SK-N-MC (cell line): ENCODE measurements at regions not wholly inside any gene's neighbourhood (a gene's known extent, or its start where the extent isn't known, plus 50 kb on each side); places are given as distances from the start of the nearest gene placed in this dataset.

Experiments used
- DNase-seq: peaks from one replicate; pipeline ENCODE4 v3.0.0-alpha.2; 2011; ENCODE audit warnings: low read depth, low spot score
- H3K27ac ChIP-seq: fragments of 200-600 bp; sonication (generic); 2 replicates; pipeline ENCODE4 v1.5.1; 2016; ENCODE audit warnings: mixed run types
- H3K36me3 ChIP-seq: fragments of 200-600 bp; sonication (generic); 2 replicates; pipeline ENCODE4 v1.6.1; 2017; ENCODE audit warnings: antibody characterized with exemption, low read length, mixed read lengths; ENCODE audit not compliant: insufficient read depth
- H3K4me3 ChIP-seq: fragments of 200-600 bp; sonication (generic); 2 replicates; pipeline ENCODE4 v1.5.1; 2016
- H3K9ac ChIP-seq: fragments of 200-600 bp; sonication (generic); 2 replicates; pipeline ENCODE4 v1.8.0; 2017; ENCODE audit warnings: mixed run types, mixed read lengths; ENCODE audit not compliant: insufficient read length
- H3K9me3 ChIP-seq: fragments of 200-600 bp; sonication (generic); 2 replicates; pipeline ENCODE4 v1.6.1; 2017; ENCODE audit warnings: low read depth, mild to moderate bottlenecking, antibody characterized with exemption, low read length, moderate library complexity, mixed read lengths
- EZH2 ChIP-seq: fragments of 200-600 bp; sonication (generic); IDR thresholded peaks from one replicate; pipeline ENCODE4 v1.6.1; 2017; ENCODE audit warnings: antibody characterized with exemption
- FOXP2 ChIP-seq: optimal IDR thresholded peaks from 2 replicates; pipeline ENCODE3; 2011; ENCODE audit warnings: mild to moderate bottlenecking, moderate library complexity; ENCODE audit not compliant: insufficient read depth; ENCODE audit errors: extremely low read length, control extremely low read depth
- POLR2AphosphoS5 ChIP-seq: IDR thresholded peaks from 2 replicates; pipeline ENCODE4 v1.6.1; 2012; ENCODE audit warnings: mild to moderate bottlenecking, low read depth, low read length, borderline replicate concordance

GRCh38 chr5:72662305-72662704 lies 154.2 kb upstream of the TNPO1 start:
- TF ChIP-seq EZH2 (no peak), POLR2AphosphoS5 (no peak), FOXP2 (no peak)
- DNase-seq = no peak

GRCh38 chr5:72661405-72661804 lies 154.2 kb upstream of the ZNF366 start:
- Histone ChIP-seq H3K36me3 (no peaks in the 10 kb centered on the region), H3K4me3 (no peak overlapping the region), H3K27ac (no peak overlapping the region), H3K9me3 (no peaks in the 10 kb centered on the region), H3K9ac (no peak overlapping the region)
- DNase-seq = no peak
- TF ChIP-seq EZH2 = no peak
- TF ChIP-seq FOXP2 = no peak
- no peak for TF ChIP-seq POLR2AphosphoS5

More at GRCh38 chr5:72662305-72662704, 154.2 kb upstream of the TNPO1 start:
- Histone ChIP-seq H3K9me3 (no peaks in the 10 kb centered on the region), H3K36me3 (no peaks in the 10 kb centered on the region), H3K27ac (no peak overlapping the region), H3K4me3 (no peak overlapping the region), H3K9ac (no peak overlapping the region)

GRCh38 chr5:72659726-72660125 lies 152.5 kb upstream of the ZNF366 start:
- H3K4me3 ChIP-seq = no peak overlapping the region
- no peak overlapping the region for H3K27ac ChIP-seq
- H3K9ac ChIP-seq = no peak overlapping the region
- no peaks in the 10 kb centered on the region for H3K9me3 ChIP-seq
- no peaks in the 10 kb centered on the region for H3K36me3 ChIP-seq
- no peak for DNase-seq
- TF ChIP-seq FOXP2 (no peak), EZH2 (no peak), POLR2AphosphoS5 (no peak)

GRCh38 chr5:72658761-72659540 lies 151.7 kb upstream of the ZNF366 start:
- TF ChIP-seq EZH2 = no peak
- TF ChIP-seq POLR2AphosphoS5 = no peak
- TF ChIP-seq FOXP2 = no peak
- no peak overlapping the region for H3K9ac ChIP-seq
- no peak overlapping the region for H3K4me3 ChIP-seq
- no peaks in the 10 kb centered on the region for H3K9me3 ChIP-seq
- no peaks in the 10 kb centered on the region for H3K36me3 ChIP-seq
- H3K27ac ChIP-seq = no peak overlapping the region
- no peak for DNase-seq

GRCh38 chr5:72658161-72658560 lies 151.0 kb upstream of the ZNF366 start:
- DNase-seq = no peak
- Histone ChIP-seq H3K36me3 (no peaks in the 10 kb centered on the region), H3K9ac (no peak overlapping the region), H3K4me3 (no peak overlapping the region), H3K27ac (no peak overlapping the region), H3K9me3 (no peaks in the 10 kb centered on the region)
- no peak for TF ChIP-seq FOXP2
- TF ChIP-seq EZH2 = no peak
- TF ChIP-seq POLR2AphosphoS5 = no peak

- H3K4me3 ChIP-seq = no peak overlapping the region
- no peak overlapping the region for H3K9ac ChIP-seq
- TF ChIP-seq POLR2AphosphoS5 (no peak), EZH2 (no peak), FOXP2 (no peak)
- H3K36me3 ChIP-seq = no peaks in the 10 kb centered on the region
- H3K9me3 ChIP-seq = no peaks in the 10 kb centered on the region
- no peak overlapping the region for H3K27ac ChIP-seq
- no peak for DNase-seq
Measured at GRCh38 chr5:72656756-72657513, 149.7 kb upstream of the ZNF366 start.

GRCh38 chr5:72656331-72656730 lies 149.1 kb upstream of the ZNF366 start:
- Histone ChIP-seq H3K27ac (no peak overlapping the region), H3K36me3 (no peaks in the 10 kb centered on the region), H3K4me3 (no peak overlapping the region), H3K9ac (no peak overlapping the region), H3K9me3 (no peaks in the 10 kb centered on the region)
- DNase-seq = no peak
- TF ChIP-seq POLR2AphosphoS5 (no peak), FOXP2 (no peak), EZH2 (no peak)

GRCh38 chr5:72654231-72654630 lies 147.0 kb upstream of the ZNF366 start:
- no peak overlapping the region for H3K9ac ChIP-seq
- TF ChIP-seq EZH2 = no peak
- no peak for TF ChIP-seq POLR2AphosphoS5
- no peak for TF ChIP-seq FOXP2
- no peaks in the 10 kb centered on the region for H3K36me3 ChIP-seq
- H3K9me3 ChIP-seq = no peaks in the 10 kb centered on the region
- H3K4me3 ChIP-seq = no peak overlapping the region
- no peak overlapping the region for H3K27ac ChIP-seq
- no peak for DNase-seq

GRCh38 chr5:72653586-72653985 lies 146.4 kb upstream of the ZNF366 start:
- H3K4me3 ChIP-seq = no peak overlapping the region
- DNase-seq = no peak
- no peaks in the 10 kb centered on the region for H3K9me3 ChIP-seq
- no peak overlapping the region for H3K9ac ChIP-seq
- H3K27ac ChIP-seq = no peak overlapping the region
- no peaks in the 10 kb centered on the region for H3K36me3 ChIP-seq
- no peak for TF ChIP-seq FOXP2
- no peak for TF ChIP-seq POLR2AphosphoS5
- TF ChIP-seq EZH2 = no peak
